GM23248 (cell line): ENCODE measurements at regions not wholly inside any gene's neighbourhood (a gene's known extent, or its start where the extent isn't known, plus 50 kb on each side); places are given as distances from the start of the nearest gene placed in this dataset.

Experiments used
- DNase-seq: peaks from one replicate; pipeline ENCODE4 v3.0.0-alpha.2; 2015
- H2AFZ ChIP-seq: fragments of 200-600 bp; sonication (generic); 2 replicates; pipeline ENCODE4 v1.6.1; 2016; ENCODE audit warnings: antibody characterized with exemption
- H3F3A ChIP-seq: fragments of 200-600 bp; sonication (generic); 2 replicates; pipeline ENCODE4 v1.6.1; 2016; ENCODE audit warnings: mild to moderate bottlenecking, antibody characterized with exemption, mixed run types; ENCODE audit not compliant: insufficient read depth
- H3K27ac ChIP-seq: fragments of 200-600 bp; sonication (generic); 2 replicates; pipeline ENCODE4 v1.5.1; 2016; ENCODE audit warnings: mild to moderate bottlenecking
- H3K27me3 ChIP-seq: fragments of 200-600 bp; sonication (generic); replicated peaks from 2 replicates; pipeline ENCODE4 v1.6.1; 2016; ENCODE audit warnings: mild to moderate bottlenecking; ENCODE audit not compliant: insufficient read depth
- H3K36me3 ChIP-seq: fragments of 200-600 bp; sonication (generic); 2 replicates; pipeline ENCODE4 v1.6.1; 2016; ENCODE audit warnings: low read depth, mild to moderate bottlenecking
- H3K4me1 ChIP-seq: fragments of 200-600 bp; sonication (generic); 2 replicates; pipeline ENCODE4 v1.6.1; 2016; ENCODE audit warnings: mild to moderate bottlenecking; ENCODE audit not compliant: insufficient read depth
- H3K4me2 ChIP-seq: fragments of 200-600 bp; sonication (generic); one replicate; pipeline ENCODE4 v1.6.1; 2016; ENCODE audit warnings: mild to moderate bottlenecking; ENCODE audit not compliant: unreplicated experiment
- H3K4me3 ChIP-seq: fragments of 200-600 bp; sonication (generic); 2 replicates; pipeline ENCODE4 v1.5.1; 2016; ENCODE audit warnings: mild to moderate bottlenecking
- H3K79me2 ChIP-seq: fragments of 200-600 bp; sonication (generic); 2 replicates; pipeline ENCODE4 v1.6.1; 2016; ENCODE audit warnings: mild to moderate bottlenecking; ENCODE audit not compliant: insufficient read depth
- H3K9ac ChIP-seq: fragments of 200-600 bp; sonication (generic); 2 replicates; pipeline ENCODE4 v1.6.1; 2016; ENCODE audit warnings: mild to moderate bottlenecking
- H3K9me2 ChIP-seq: fragments of 200-600 bp; sonication (generic); 2 replicates; pipeline ENCODE4 v1.6.1; 2016; ENCODE audit warnings: mixed run types, mild to moderate bottlenecking, moderate library complexity; ENCODE audit not compliant: insufficient read depth
- H3K9me3 ChIP-seq: fragments of 200-600 bp; sonication (generic); one replicate; pipeline ENCODE4 v1.6.1; 2017; ENCODE audit warnings: low read depth
- H4K20me1 ChIP-seq: fragments of 200-600 bp; sonication (generic); 2 replicates; pipeline ENCODE4 v1.6.0; 2016; ENCODE audit not compliant: insufficient read depth
- EZH2 ChIP-seq: fragments of 200-600 bp; sonication (generic); IDR thresholded peaks from 2 replicates; pipeline ENCODE4 v1.6.1; 2018; ENCODE audit warnings: antibody characterized with exemption, mild to moderate bottlenecking; ENCODE audit not compliant: insufficient read depth, poor library complexity, severe bottlenecking
- EZH2phosphoT487 ChIP-seq: fragments of 200-600 bp; sonication (generic); IDR thresholded peaks from 2 replicates; pipeline ENCODE4 v1.6.1; 2018; ENCODE audit warnings: antibody characterized with exemption, moderate library complexity, mild to moderate bottlenecking, low read depth; ENCODE audit not compliant: insufficient read depth
- WGBS, 2 experiments: methylation state at CpG; one replicate each; pipeline ENCODE4 v1.1.6; 2015 to 2017; ENCODE audit warnings: low lambda C conversion rate in 2 of 2, low coverage in 1 of 2; ENCODE audit errors: missing lambda C conversion rate in 2 of 2; 5-methylcytosine and 5-hydroxymethylcytosine counted together
- in situ Hi-C: fragments of 300-500 bp; cut with MboI; formaldehyde crosslinking; loops from 2 replicates; pipeline ENCODE4 v1.15.0; 2020

- Histone ChIP-seq H3K79me2 (no peaks in the 10 kb centered on the region), H3K9me2 (no peaks in the 10 kb centered on the region), H3K4me1 (no peaks in the 10 kb centered on the region), H3K9me3 (no peaks in the 10 kb centered on the region), H3F3A (no peaks in the 10 kb centered on the region), H4K20me1 (no peaks in the 10 kb centered on the region), H3K4me3 (no peak overlapping the region), H3K27me3 (no peaks in the 10 kb centered on the region), H3K9ac (no peak overlapping the region), H2AFZ (no peak overlapping the region), H3K27ac (no peak overlapping the region), H3K4me2 (no peak overlapping the region), H3K36me3 (no peaks in the 10 kb centered on the region)
- in situ Hi-C loops, result no loop called here
- WGBS, 2 experiments, result 99% methylated on average over 5 of the region's 5 CpGs
- no peak for DNase-seq
- no peak for TF ChIP-seq EZH2phosphoT487
- TF ChIP-seq EZH2, result no peak
Observed at GRCh38 chr3:177312491-177312890, 115.2 kb upstream of the TBL1XR1 start.

GRCh38 chr3:177314897-177315296, 117.6 kb upstream of the TBL1XR1 start:
- H3K36me3 ChIP-seq, result no peaks in the 10 kb centered on the region
- H3K27ac ChIP-seq, result no peak overlapping the region
- DNase-seq, result no peak
- no peaks in the 10 kb centered on the region for H3K27me3 ChIP-seq
- no peak overlapping the region for H3K4me3 ChIP-seq
- no peak for TF ChIP-seq EZH2
- TF ChIP-seq EZH2phosphoT487, result no peak
- 97 to 100% methylated on average over 3 of the region's 3 CpGs for WGBS, 2 experiments
- no peak overlapping the region for H2AFZ ChIP-seq
- H3K9ac ChIP-seq, result no peak overlapping the region
- H3F3A ChIP-seq, result no peaks in the 10 kb centered on the region
- no peaks in the 10 kb centered on the region for H3K9me3 ChIP-seq
- H4K20me1 ChIP-seq, result no peaks in the 10 kb centered on the region
- in situ Hi-C loops, result no loop called here
- no peak overlapping the region for H3K4me2 ChIP-seq
- H3K79me2 ChIP-seq, result no peaks in the 10 kb centered on the region
- H3K9me2 ChIP-seq, result no peaks in the 10 kb centered on the region
- H3K4me1 ChIP-seq, result no peaks in the 10 kb centered on the region

- Histone ChIP-seq H3K9me3 (no peaks in the 10 kb centered on the region), H3K4me1 (no peaks in the 10 kb centered on the region), H3K27ac (no peak overlapping the region), H3F3A (no peaks in the 10 kb centered on the region), H3K79me2 (no peaks in the 10 kb centered on the region), H3K9me2 (no peaks in the 10 kb centered on the region), H2AFZ (no peak overlapping the region), H4K20me1 (no peaks in the 10 kb centered on the region), H3K4me3 (no peak overlapping the region), H3K4me2 (no peak overlapping the region), H3K9ac (no peak overlapping the region), H3K27me3 (no peaks in the 10 kb centered on the region), H3K36me3 (no peaks in the 10 kb centered on the region)
- 48 to 50% methylated on average over 2 of the region's 2 CpGs for WGBS, 2 experiments
- no peak for DNase-seq
- TF ChIP-seq EZH2, result no peak
- no peak for TF ChIP-seq EZH2phosphoT487
- in situ Hi-C loops, result no loop called here
Observed at GRCh38 chr3:177317247-177317646, 120.0 kb upstream of the TBL1XR1 start.

GRCh38 chr3:177318559-177318958, 121.3 kb upstream of the TBL1XR1 start:
- H3K4me3 ChIP-seq, result no peak overlapping the region
- no peaks in the 10 kb centered on the region for H3K36me3 ChIP-seq
- no peaks in the 10 kb centered on the region for H3K27me3 ChIP-seq
- TF ChIP-seq EZH2phosphoT487, result no peak
- no peak for TF ChIP-seq EZH2
- no peak overlapping the region for H3K4me2 ChIP-seq
- H2AFZ ChIP-seq, result no peak overlapping the region
- no peak for DNase-seq
- H3K9ac ChIP-seq, result no peak overlapping the region
- H3K9me3 ChIP-seq, result no peaks in the 10 kb centered on the region
- no peaks in the 10 kb centered on the region for H3K9me2 ChIP-seq
- H3K4me1 ChIP-seq, result no peaks in the 10 kb centered on the region
- H4K20me1 ChIP-seq, result no peaks in the 10 kb centered on the region
- in situ Hi-C loops, result no loop called here
- WGBS, 2 experiments, result 95 to 100% methylated on average over 1 of the region's 1 CpG
- H3F3A ChIP-seq, result no peaks in the 10 kb centered on the region
- no peaks in the 10 kb centered on the region for H3K79me2 ChIP-seq
- H3K27ac ChIP-seq, result no peak overlapping the region

- H3K9me3 ChIP-seq, result no peaks in the 10 kb centered on the region
- no peaks in the 10 kb centered on the region for H3K79me2 ChIP-seq
- in situ Hi-C loops, result no loop called here
- H3F3A ChIP-seq, result no peaks in the 10 kb centered on the region
- H3K9me2 ChIP-seq, result no peaks in the 10 kb centered on the region
- H3K4me3 ChIP-seq, result no peak overlapping the region
- WGBS, 2 experiments, result 52 to 60% methylated on average over 4 of the region's 4 CpGs
- no peaks in the 10 kb centered on the region for H4K20me1 ChIP-seq
- no peak overlapping the region for H3K27ac ChIP-seq
- no peaks in the 10 kb centered on the region for H3K4me1 ChIP-seq
- no peak overlapping the region for H3K4me2 ChIP-seq
- no peak for DNase-seq
- H2AFZ ChIP-seq, result no peak overlapping the region
- no peaks in the 10 kb centered on the region for H3K36me3 ChIP-seq
- H3K27me3 ChIP-seq, result no peaks in the 10 kb centered on the region
- TF ChIP-seq EZH2phosphoT487 (no peak), EZH2 (no peak)
- H3K9ac ChIP-seq, result no peak overlapping the region
Observed at GRCh38 chr3:177320765-177321247, 123.5 kb upstream of the TBL1XR1 start.
